GM23248 (cell line): ENCODE measurements at regions not wholly inside any gene's neighbourhood (a gene's known extent, or its start where the extent isn't known, plus 50 kb on each side); places are given as distances from the start of the nearest gene placed in this dataset.

ENCODE experiments used
- EZH2 ChIP-seq: fragments of 200-600 bp; sonication (generic); IDR thresholded peaks from 2 replicates; pipeline ENCODE4 v1.6.1; 2018; ENCODE audit warnings: antibody characterized with exemption, mild to moderate bottlenecking; ENCODE audit not compliant: insufficient read depth, poor library complexity, severe bottlenecking
- EZH2phosphoT487 ChIP-seq: fragments of 200-600 bp; sonication (generic); IDR thresholded peaks from 2 replicates; pipeline ENCODE4 v1.6.1; 2018; ENCODE audit warnings: antibody characterized with exemption, moderate library complexity, mild to moderate bottlenecking, low read depth; ENCODE audit not compliant: insufficient read depth

DNA sequence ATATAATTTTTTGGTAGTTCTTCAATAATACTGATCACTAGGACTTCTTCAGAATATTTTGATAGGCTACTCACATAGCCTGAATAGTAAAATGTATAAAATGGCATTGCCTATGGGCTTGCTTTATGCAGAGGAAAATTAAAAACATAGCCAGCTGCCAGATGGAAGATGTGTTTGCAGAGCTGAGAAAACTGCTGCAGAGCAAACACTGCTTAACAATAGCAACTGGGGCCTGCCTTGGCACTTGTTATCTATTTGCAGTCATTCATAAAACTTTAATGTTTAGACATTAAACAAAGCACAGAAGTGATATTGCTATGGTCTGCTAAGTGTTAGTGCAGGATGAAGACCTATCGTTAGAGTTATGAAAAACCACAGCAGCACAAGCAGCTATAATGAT lies 151.5 kb upstream of the SMC2 start:
- no peak for TF ChIP-seq EZH2
- no peak for TF ChIP-seq EZH2phosphoT487
